ENCODE measurements at regions not wholly inside any gene's neighbourhood (a gene's known extent, or its start where the extent isn't known, plus 50 kb on each side); places are given as distances from the start of the nearest gene placed in this dataset.

- H3K27ac ChIP-seq, result no peak overlapping the region
- H3K4me1 ChIP-seq (replicated peaks in 1 of 2), result no peaks in the 10 kb centered on the region
- in situ Hi-C loops (cut with MboI; ENCODE audit: low pct_unique_long_range_greater_than_20kb in 2 of 9, low sequenced_read_pairs in 9 of 9, unreplicated experiment in 9 of 9), result no loop called here
- ATAC-seq (replicated peaks in 6 of 8), result no peak
- no peak overlapping the region for H3K4me3 ChIP-seq
- 10 to 100% (median 66%) methylated on average over 1 to 2 of the region's 2 CpGs for WGBS, 10 experiments
Measured at GRCh38 chr2:180655393-180655792, 325.0 kb upstream of the UBE2E3 start.

GRCh38 chr2:180653481-180653880, 326.9 kb upstream of the UBE2E3 start:
- Histone ChIP-seq H3K4me1 (replicated peaks in 1 of 2) (no peaks in the 10 kb centered on the region), H3K27ac (no peak overlapping the region), H3K4me3 (no peak overlapping the region)
- in situ Hi-C loops (cut with MboI; ENCODE audit: low pct_unique_long_range_greater_than_20kb in 2 of 9, low sequenced_read_pairs in 9 of 9, unreplicated experiment in 9 of 9), result no loop called here
- ATAC-seq (replicated peaks in 6 of 8), result no peak

- no peak overlapping the region for H3K4me3 ChIP-seq
- H3K27ac ChIP-seq, result no peak overlapping the region
- in situ Hi-C loops (cut with MboI; ENCODE audit: low pct_unique_long_range_greater_than_20kb in 2 of 9, low sequenced_read_pairs in 9 of 9, unreplicated experiment in 9 of 9), result no loop called here
- H3K4me1 ChIP-seq (replicated peaks in 1 of 2), result no peaks in the 10 kb centered on the region
- ATAC-seq (replicated peaks in 6 of 8), result no peak
Measured at GRCh38 chr2:180652794-180653193, 327.6 kb upstream of the UBE2E3 start.

GRCh38 chr2:180651596-180651995, 328.8 kb upstream of the UBE2E3 start:
- no peak overlapping the region for H3K27ac ChIP-seq
- H3K4me1 ChIP-seq (replicated peaks in 1 of 2), result peaks cover 0 to 3% of the 10 kb centered on the region in 2 donors
- no peak for ATAC-seq (replicated peaks in 6 of 8)
- no peak overlapping the region for H3K4me3 ChIP-seq
- 53 to 100% (median 91%) methylated on average over 1 to 8 of the region's 8 CpGs for WGBS, 10 experiments
- in situ Hi-C loops (cut with MboI; ENCODE audit: low pct_unique_long_range_greater_than_20kb in 2 of 9, low sequenced_read_pairs in 9 of 9, unreplicated experiment in 9 of 9), result no loop called here

GRCh38 chr2:180647621-180648020, 332.8 kb upstream of the UBE2E3 start:
- no peak overlapping the region for H3K27ac ChIP-seq
- in situ Hi-C loops (cut with MboI; ENCODE audit: low pct_unique_long_range_greater_than_20kb in 2 of 9, low sequenced_read_pairs in 9 of 9, unreplicated experiment in 9 of 9), result no loop called here
- ATAC-seq (replicated peaks in 6 of 8), result no peak
- no peak overlapping the region for H3K4me3 ChIP-seq
- 0 to 89% (median 52%) methylated on average over 1 to 3 of the region's 3 CpGs; no CpG with 5 or more reads in 2 of the 10 experiments for WGBS, 10 experiments
- peaks cover 0 to 3% of the 10 kb centered on the region in 2 donors for H3K4me1 ChIP-seq (replicated peaks in 1 of 2)

- Histone ChIP-seq H3K27ac (no peak overlapping the region), H3K4me3 (no peak overlapping the region), H3K4me1 (replicated peaks in 1 of 2) (peaks cover 0 to 3% of the 10 kb centered on the region in 2 donors)
- in situ Hi-C loops (cut with MboI; ENCODE audit: low pct_unique_long_range_greater_than_20kb in 2 of 9, low sequenced_read_pairs in 9 of 9, unreplicated experiment in 9 of 9), result no loop called here
- ATAC-seq (replicated peaks in 6 of 8), result no peak
Measured at GRCh38 chr2:180647221-180647620, 333.2 kb upstream of the UBE2E3 start.

GRCh38 chr2:180646756-180647155, 333.6 kb upstream of the UBE2E3 start:
- ATAC-seq (replicated peaks in 6 of 8), result no peak
- H3K4me3 ChIP-seq, result no peak overlapping the region
- H3K4me1 ChIP-seq (replicated peaks in 1 of 2), result peaks cover 0 to 3% of the 10 kb centered on the region in 2 donors
- 6 to 85% (median 66%) methylated on average over 1 to 2 of the region's 2 CpGs; no CpG with 5 or more reads in 2 of the 10 experiments for WGBS, 10 experiments
- H3K27ac ChIP-seq, result no peak overlapping the region
- in situ Hi-C loops (cut with MboI; ENCODE audit: low pct_unique_long_range_greater_than_20kb in 2 of 9, low sequenced_read_pairs in 9 of 9, unreplicated experiment in 9 of 9), result no loop called here

GRCh38 chr2:180644709-180645108, 335.7 kb upstream of the UBE2E3 start:
- WGBS, 10 experiments, result 33 to 100% (median 67%) methylated on average over 1 to 2 of the region's 2 CpGs
- in situ Hi-C loops (cut with MboI; ENCODE audit: low pct_unique_long_range_greater_than_20kb in 2 of 9, low sequenced_read_pairs in 9 of 9, unreplicated experiment in 9 of 9), result no loop called here
- peaks cover 0 to 3% of the 10 kb centered on the region in 2 donors for H3K4me1 ChIP-seq (replicated peaks in 1 of 2)
- no peak for ATAC-seq (replicated peaks in 6 of 8)
- no peak overlapping the region for H3K27ac ChIP-seq
- no peak overlapping the region for H3K4me3 ChIP-seq

GRCh38 chr2:180630756-180631155, 349.6 kb upstream of the UBE2E3 start:
- no peak for ATAC-seq (replicated peaks in 6 of 8)
- Histone ChIP-seq H3K4me1 (replicated peaks in 1 of 2) (peaks cover 0 to 2% of the 10 kb centered on the region in 2 donors), H3K27ac (no peak overlapping the region), H3K4me3 (no peak overlapping the region)
- in situ Hi-C loops (cut with MboI; ENCODE audit: low pct_unique_long_range_greater_than_20kb in 2 of 9, low sequenced_read_pairs in 9 of 9, unreplicated experiment in 9 of 9), result no loop called here
- 75 to 100% (median 92%) methylated on average over 1 to 2 of the region's 2 CpGs; no CpG with 5 or more reads in 3 of the 10 experiments for WGBS, 10 experiments

- in situ Hi-C loops (cut with MboI; ENCODE audit: low pct_unique_long_range_greater_than_20kb in 2 of 9, low sequenced_read_pairs in 9 of 9, unreplicated experiment in 9 of 9), result no loop called here
- 4 to 100% (median 62%) methylated on average over 1 to 4 of the region's 4 CpGs; no CpG with 5 or more reads in 1 of the 10 experiments for WGBS, 10 experiments
- H3K4me1 ChIP-seq (replicated peaks in 1 of 2), result no peaks in the 10 kb centered on the region
- H3K27ac ChIP-seq, result no peak overlapping the region
- peak in 5 of 8 experiments; percentile 58 to 93 (median 77) for ATAC-seq (replicated peaks in 6 of 8)
- no peak overlapping the region for H3K4me3 ChIP-seq
Measured at GRCh38 chr2:180625006-180625844, 355.2 kb upstream of the UBE2E3 start.

- in situ Hi-C loops (cut with MboI; ENCODE audit: low pct_unique_long_range_greater_than_20kb in 2 of 9, low sequenced_read_pairs in 9 of 9, unreplicated experiment in 9 of 9), result no loop called here
- no peak for ATAC-seq (replicated peaks in 6 of 8)
- Histone ChIP-seq H3K27ac (no peak overlapping the region), H3K4me3 (no peak overlapping the region), H3K4me1 (replicated peaks in 1 of 2) (no peaks in the 10 kb centered on the region)
- WGBS, 10 experiments, result 0 to 93% (median 75%) methylated on average over 1 to 3 of the region's 3 CpGs; no CpG with 5 or more reads in 2 of the 10 experiments
Measured at GRCh38 chr2:180621941-180622918, 358.2 kb upstream of the UBE2E3 start.

- Histone ChIP-seq H3K4me3 (no peak overlapping the region), H3K27ac (no peak overlapping the region), H3K4me1 (replicated peaks in 1 of 2) (no peaks in the 10 kb centered on the region)
- ATAC-seq (replicated peaks in 6 of 8), result no peak
- in situ Hi-C loops (cut with MboI; ENCODE audit: low pct_unique_long_range_greater_than_20kb in 2 of 9, low sequenced_read_pairs in 9 of 9, unreplicated experiment in 9 of 9), result no loop called here
Measured at GRCh38 chr2:180621366-180621765, 359.0 kb upstream of the UBE2E3 start.

GRCh38 chr2:180618570-180618969, 361.8 kb upstream of the UBE2E3 start:
- H3K4me3 ChIP-seq, result no peak overlapping the region
- in situ Hi-C loops (cut with MboI; ENCODE audit: low pct_unique_long_range_greater_than_20kb in 2 of 9, low sequenced_read_pairs in 9 of 9, unreplicated experiment in 9 of 9), result no loop called here
- WGBS, 10 experiments, result 80 to 100% (median 98%) methylated on average over 1 to 4 of the region's 5 CpGs; no CpG with 5 or more reads in 2 of the 10 experiments
- H3K4me1 ChIP-seq (replicated peaks in 1 of 2), result peaks cover 0 to 5% of the 10 kb centered on the region in 2 donors
- no peak for ATAC-seq (replicated peaks in 6 of 8)
- no peak overlapping the region for H3K27ac ChIP-seq
